SHP77 treated with DMSO at 0.1 percent for 48 hours (cell line): ENCODE measurements at regions not wholly inside any gene's neighbourhood (a gene's known extent, or its start where the extent isn't known, plus 50 kb on each side); places are given as distances from the start of the nearest gene placed in this dataset.

Experiments
- DNase-seq: peaks from one replicate; lab custom pipeline; 2025; lab: John Stamatoyannopoulos, UW

GRCh38 chr1:72830606-72831390, 548.5 kb upstream of the NEGR1 start:
- DNase-seq: no peak

GRCh38 chr1:72827278-72827677, 544.9 kb upstream of the NEGR1 start:
- DNase-seq: no peak

GRCh38 chr1:72804541-72804940, 522.2 kb upstream of the NEGR1 start:
- DNase-seq: no peak

GRCh38 chr1:72781038-72781437, 498.7 kb upstream of the NEGR1 start:
- no peak for DNase-seq

GRCh38 chr1:72780212-72780611, 497.9 kb upstream of the NEGR1 start:
- DNase-seq: no peak

GRCh38 chr1:72777918-72778317, 495.6 kb upstream of the NEGR1 start:
- DNase-seq: no peak

- no peak for DNase-seq
Measured at GRCh38 chr1:72763481-72763880, 481.1 kb upstream of the NEGR1 start.

GRCh38 chr1:72759486-72759885, 477.1 kb upstream of the NEGR1 start:
- DNase-seq: no peak

DNA sequence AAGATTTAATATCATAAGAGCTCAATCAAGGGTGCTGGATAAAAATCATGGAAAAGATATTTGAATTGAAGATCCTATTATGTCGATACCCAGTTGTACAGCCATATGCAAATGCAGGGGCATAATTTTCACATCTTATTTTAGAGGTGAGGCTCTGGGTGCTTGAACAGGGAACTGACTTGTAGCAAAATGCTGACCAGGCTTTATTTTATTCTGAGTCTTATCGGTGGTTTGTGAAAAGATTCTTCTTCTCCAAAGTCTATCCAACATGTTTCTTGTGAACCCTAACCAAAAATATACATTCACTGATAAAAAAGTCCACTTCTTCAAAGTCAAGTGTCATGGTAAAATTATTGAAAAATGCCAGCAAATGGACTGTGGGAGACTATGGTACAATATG, 475.5 kb upstream of the NEGR1 start:
- no peak for DNase-seq

- no peak for DNase-seq
Measured at GRCh38 chr1:72745413-72745812, 463.1 kb upstream of the NEGR1 start.

GRCh38 chr1:72734415-72734814, 452.1 kb upstream of the NEGR1 start:
- no peak for DNase-seq

DNA sequence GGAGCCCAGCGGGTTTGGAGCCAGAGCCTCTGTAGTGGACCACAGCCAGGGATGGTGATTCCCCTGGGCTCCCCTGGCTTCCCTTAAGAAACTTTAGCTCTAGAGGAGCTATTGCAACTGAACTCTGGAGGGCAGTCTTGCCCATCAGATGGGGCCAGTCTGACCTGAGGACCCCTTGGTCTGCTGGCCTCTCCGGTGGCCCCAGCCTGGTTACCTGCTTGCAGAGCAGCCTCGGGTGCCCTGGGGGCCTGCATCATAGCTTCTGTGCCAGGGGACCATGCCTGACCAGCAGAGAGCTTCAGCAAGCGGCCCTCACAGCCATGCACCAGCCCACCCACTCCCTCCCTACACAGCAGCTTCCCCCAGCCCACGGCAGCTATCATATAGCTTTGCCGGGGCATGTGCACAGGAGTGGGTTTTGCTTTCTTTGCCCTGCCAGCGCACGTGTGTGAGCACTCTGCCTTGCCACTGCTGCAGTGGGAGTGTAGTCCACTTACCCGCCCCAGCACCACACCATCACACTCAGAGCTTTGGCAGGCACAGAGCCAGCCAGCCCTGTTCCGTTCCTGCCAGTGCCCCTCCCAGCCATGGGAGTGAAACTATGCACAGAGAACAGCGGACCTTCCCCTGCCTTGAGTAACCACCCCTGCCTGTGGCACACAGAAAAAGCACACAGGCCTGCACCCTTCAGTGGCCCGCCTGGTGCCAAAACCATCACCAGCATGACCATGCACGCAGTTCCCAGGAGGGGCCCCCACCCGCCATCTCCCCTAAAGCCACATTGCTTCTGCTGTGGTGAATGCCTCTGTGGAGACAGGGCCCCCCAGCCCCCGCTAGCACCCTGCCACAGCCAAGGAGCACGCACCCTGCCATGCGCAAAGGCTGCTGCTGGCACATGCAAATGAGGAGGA, 442.9 kb upstream of the NEGR1 start:
- DNase-seq: no peak

DNA sequence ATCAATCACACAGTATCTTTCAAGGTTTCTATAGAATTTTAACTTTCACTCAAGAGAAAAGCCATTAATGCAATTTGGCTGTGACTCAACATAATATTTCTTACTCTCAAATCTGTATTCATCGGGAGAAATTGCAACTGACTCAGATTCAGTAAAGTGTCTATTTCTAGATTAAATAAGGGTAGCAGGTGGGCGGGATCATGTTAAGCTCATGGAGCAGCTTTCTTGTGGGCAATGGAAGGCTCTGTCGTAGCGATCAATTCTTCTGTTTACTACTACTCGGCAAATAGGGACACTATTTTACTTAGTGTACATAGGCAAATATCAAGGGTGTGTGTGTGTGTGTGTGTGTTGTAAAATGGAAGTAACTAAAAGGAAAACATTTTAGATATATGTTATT, 423.6 kb upstream of the NEGR1 start:
- no peak for DNase-seq

DNA sequence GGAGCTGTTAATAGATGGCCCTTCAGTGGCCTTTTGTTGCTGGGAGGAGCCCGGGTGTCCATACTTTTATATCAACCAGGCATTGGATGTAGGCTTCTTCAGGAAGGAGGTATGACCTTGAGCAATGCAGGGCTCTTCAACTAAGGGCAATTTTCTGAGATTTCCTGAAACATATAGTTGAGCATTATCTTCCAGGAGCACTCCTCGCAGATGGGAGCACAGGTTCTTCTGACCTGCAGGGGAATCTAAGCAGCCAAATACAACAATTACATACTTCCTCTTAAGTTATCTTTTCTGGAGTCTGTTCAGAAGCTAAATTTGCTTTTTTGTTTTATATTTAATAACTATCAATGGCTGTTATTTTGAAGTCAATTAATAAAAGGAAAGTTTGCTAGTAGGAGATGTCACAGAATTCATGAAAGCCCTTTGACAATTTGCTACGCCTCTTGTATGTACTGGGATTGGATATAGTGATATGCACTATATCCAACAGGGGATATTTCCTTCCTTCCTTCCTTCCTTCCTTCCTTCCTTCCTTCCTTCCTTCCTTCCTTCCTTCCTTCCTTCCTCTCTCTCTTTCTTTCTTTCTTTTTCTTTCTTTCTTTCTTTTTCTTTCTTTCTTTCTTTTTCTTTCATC, 422.6 kb upstream of the NEGR1 start:
- DNase-seq: no peak

GRCh38 chr1:72697410-72697809, 415.1 kb upstream of the NEGR1 start:
- DNase-seq: no peak

GRCh38 chr1:72693899-72694298, 411.6 kb upstream of the NEGR1 start:
- DNase-seq: no peak

GRCh38 chr1:72693376-72693775, 411.0 kb upstream of the NEGR1 start:
- no peak for DNase-seq

GRCh38 chr1:72690871-72691270, 408.5 kb upstream of the NEGR1 start:
- no peak for DNase-seq

- no peak for DNase-seq
Measured at GRCh38 chr1:72678683-72679082, 396.3 kb upstream of the NEGR1 start.

- DNase-seq: no peak
Measured at GRCh38 chr1:72670902-72671301, 388.6 kb upstream of the NEGR1 start.

DNA sequence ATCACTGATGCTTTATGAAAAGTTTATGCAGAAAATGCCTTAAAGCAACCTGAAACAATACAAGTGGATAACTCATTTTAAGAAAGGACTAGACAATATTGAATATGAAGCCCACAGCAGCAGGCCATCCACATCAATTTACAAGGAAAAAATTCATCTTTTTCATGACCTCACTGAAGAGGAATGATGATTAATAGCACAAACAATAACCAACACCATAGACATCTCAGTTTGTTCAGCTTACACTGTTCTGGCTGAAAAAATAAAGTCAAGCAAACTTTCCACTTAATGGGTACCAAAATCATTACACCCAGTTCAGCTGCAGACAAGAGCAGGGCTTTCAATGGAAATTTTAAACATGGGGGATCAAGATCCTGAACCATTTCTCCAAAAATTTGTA, 380.6 kb upstream of the NEGR1 start:
- no peak for DNase-seq

DNA sequence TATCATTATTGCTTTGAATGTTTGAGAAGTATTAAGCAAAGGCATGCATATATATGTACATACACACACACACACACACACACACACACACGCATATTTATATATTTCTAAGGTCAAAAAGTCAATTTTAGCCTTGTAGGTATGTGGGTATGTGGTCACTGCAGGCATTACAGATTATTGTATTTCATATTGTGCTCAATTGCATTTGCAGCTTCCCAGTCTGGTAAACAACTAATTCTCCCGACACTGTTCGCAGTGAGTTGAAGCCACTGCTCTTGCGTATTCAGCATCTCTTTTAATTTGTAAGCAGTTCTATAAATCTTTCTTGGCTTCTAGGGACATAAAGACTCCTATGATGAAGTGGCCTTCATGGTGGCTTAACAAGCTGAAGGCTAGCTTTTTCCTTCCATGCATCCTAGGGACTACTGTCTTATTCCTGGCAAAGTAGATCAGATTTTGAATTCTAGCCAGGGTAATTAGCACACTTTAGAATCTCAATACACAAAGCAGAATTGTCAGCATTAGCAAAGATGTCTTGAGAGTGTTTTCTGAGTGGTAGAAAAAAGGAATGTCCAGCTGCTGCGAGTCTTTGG, 368.6 kb upstream of the NEGR1 start:
- no peak for DNase-seq
